ENCODE measurements at regions not wholly inside any gene's neighbourhood (a gene's known extent, or its start where the extent isn't known, plus 50 kb on each side); places are given as distances from the start of the nearest gene placed in this dataset.

DNA sequence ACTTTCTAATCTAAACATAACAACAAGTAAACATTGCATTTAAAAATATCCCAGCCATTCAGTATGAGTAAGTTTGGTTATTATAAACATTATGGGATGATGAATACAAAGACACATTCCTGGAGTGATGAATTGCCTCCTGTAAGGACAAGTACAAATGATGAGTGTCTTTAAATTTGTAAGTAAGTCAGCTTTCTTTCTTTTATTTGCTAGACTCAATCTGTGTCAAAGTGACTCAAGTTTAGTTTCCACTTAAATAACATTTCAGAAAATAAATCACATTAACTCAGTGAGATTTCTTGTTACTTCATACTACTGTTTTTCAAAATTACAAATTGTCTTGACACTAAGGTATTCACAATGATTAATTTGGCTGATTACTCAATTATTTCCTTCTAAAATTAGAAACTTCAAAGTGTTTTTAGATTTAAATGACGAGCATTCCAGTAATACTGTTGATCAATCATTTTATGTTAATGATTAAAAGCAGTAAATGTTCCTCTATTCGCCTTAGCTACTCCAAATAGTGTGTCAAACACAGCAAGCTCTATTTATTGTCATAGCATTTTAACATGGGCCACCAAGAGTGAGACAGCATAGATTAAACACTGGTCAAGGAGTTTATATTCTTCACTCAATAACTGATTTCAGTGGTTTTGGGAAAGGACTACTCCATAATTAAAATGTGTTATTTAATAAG, 658.0 kb upstream of the MDGA2 start:
- TF ChIP-seq, protein P1, sequence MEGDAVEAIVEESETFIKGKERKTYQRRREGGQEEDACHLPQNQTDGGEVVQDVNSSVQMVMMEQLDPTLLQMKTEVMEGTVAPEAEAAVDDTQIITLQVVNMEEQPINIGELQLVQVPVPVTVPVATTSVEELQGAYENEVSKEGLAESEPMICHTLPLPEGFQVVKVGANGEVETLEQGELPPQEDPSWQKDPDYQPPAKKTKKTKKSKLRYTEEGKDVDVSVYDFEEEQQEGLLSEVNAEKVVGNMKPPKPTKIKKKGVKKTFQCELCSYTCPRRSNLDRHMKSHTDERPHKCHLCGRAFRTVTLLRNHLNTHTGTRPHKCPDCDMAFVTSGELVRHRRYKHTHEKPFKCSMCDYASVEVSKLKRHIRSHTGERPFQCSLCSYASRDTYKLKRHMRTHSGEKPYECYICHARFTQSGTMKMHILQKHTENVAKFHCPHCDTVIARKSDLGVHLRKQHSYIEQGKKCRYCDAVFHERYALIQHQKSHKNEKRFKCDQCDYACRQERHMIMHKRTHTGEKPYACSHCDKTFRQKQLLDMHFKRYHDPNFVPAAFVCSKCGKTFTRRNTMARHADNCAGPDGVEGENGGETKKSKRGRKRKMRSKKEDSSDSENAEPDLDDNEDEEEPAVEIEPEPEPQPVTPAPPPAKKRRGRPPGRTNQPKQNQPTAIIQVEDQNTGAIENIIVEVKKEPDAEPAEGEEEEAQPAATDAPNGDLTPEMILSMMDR (IDR thresholded peaks at IDR 0.05), result no peak
- ATAC-seq, result peak in 3 of 4 donors; percentile 30 to 61 (median 50)

DNA sequence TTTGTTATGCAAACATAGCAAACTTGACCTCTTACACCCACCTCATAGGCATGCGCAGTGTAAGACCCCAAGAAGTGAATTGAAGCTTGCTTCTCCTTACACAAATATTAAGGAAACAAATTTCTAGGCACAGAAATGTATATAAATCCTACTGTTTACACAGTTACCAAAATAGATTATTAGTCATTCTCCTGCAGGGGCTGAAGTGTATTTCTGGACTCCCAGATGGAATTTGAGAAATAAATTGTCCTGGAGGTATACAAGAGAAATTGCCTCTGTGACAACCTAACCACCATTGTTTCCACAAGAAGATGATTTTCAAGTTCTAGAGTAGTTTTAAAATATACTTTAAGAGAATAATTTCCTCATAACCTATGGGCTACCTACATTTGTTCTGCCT, 656.0 kb upstream of the MDGA2 start:
- ATAC-seq, result no peak
- 61 to 74% methylated on average over 1 of the region's 1 CpG for WGBS, 2 donors
- no peak overlapping the region for H3K27ac ChIP-seq
- intact Hi-C loops (cut with DNase I), result no loop called here
- H3K4me1 ChIP-seq, result no peaks in the 10 kb centered on the region
- H3K27me3 ChIP-seq, result no peaks in the 10 kb centered on the region
- no peak for FAIRE-seq
- no peak overlapping the region for H3K4me3 ChIP-seq
- H3K36me3 ChIP-seq, result no peaks in the 10 kb centered on the region
- DNase-seq, result no peak
- H3K9me3 ChIP-seq, result no peaks in the 10 kb centered on the region
- TF ChIP-seq, protein P1 (IDR thresholded peaks at IDR 0.05), result no peak

More for the DNA sequence above, 658.0 kb upstream of the MDGA2 start:
- no peak overlapping the region for H3K4me3 ChIP-seq
- WGBS, 2 donors, result 4 to 6% methylated on average over 2 of the region's 2 CpGs
- no peaks in the 10 kb centered on the region for H3K27me3 ChIP-seq
- FAIRE-seq, result no peak
- no peaks in the 10 kb centered on the region for H3K9me3 ChIP-seq
- no peak overlapping the region for H3K27ac ChIP-seq
- DNase-seq, result no peak
- no peaks in the 10 kb centered on the region for H3K4me1 ChIP-seq
- no peaks in the 10 kb centered on the region for H3K36me3 ChIP-seq
- intact Hi-C loops (cut with DNase I), result no loop called here

DNA sequence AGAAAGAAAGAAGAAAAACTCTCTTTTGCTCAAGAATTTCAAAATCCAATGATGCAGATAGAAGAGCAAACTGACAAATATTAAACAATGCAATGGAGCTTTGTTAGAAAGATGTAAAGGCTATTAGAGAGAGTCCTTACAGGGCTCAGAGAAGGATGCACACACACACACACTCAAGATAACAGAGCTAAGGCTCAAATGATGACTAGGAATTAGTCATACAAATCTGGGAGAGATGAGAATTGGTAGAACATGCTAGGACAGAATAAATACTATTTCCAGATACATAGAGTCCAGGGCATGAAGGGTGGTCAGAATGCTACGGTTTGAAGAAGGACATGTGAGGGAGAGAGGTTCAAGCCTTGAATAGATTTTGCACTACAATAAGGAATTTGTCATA, 650.1 kb upstream of the MDGA2 start:
- Histone ChIP-seq H3K4me3 (no peak overlapping the region), H3K9me3 (no peaks in the 10 kb centered on the region), H3K27ac (no peak overlapping the region), H3K36me3 (no peaks in the 10 kb centered on the region), H3K4me1 (no peaks in the 10 kb centered on the region), H3K27me3 (peaks cover 0 to 4% (median 0%) of the 10 kb centered on the region in 4 donors)
- intact Hi-C loops (cut with DNase I), result no loop called here
- DNase-seq (no peak), FAIRE-seq (no peak), ATAC-seq (no peak)
- 44 to 63% methylated on average over 1 of the region's 1 CpG for WGBS, 2 donors
- TF ChIP-seq, protein P1 (IDR thresholded peaks at IDR 0.05), result no peak

DNA sequence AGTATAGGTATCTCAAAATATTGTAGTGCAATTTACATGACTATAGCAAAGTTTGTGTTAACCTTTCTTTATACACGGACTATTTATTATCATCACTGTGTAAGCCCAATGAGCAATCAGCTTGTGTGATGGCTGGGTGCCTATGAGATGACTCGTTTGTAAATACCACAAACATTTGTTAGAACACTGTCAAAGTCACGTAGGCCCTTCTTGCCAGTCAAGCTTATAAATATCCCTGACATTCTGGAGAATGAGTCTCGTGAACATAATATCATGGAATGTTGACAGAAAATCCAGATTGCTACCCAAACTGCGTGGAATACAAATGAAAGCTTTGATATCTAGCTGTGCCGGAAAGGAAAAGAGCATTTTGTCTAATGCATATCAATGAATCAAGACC, 648.3 kb upstream of the MDGA2 start:
- intact Hi-C loops (cut with DNase I), result no loop called here
- Histone ChIP-seq H3K36me3 (no peaks in the 10 kb centered on the region), H3K27ac (no peak overlapping the region), H3K4me3 (no peak overlapping the region), H3K9me3 (no peaks in the 10 kb centered on the region), H3K27me3 (peaks cover 0 to 4% (median 0%) of the 10 kb centered on the region in 4 donors), H3K4me1 (no peaks in the 10 kb centered on the region)
- WGBS, 2 donors, result 27 to 33% methylated on average over 6 of the region's 6 CpGs
- TF ChIP-seq, protein P1 (IDR thresholded peaks at IDR 0.05), result no peak
- FAIRE-seq (no peak), ATAC-seq (no peak), DNase-seq (no peak)

DNA sequence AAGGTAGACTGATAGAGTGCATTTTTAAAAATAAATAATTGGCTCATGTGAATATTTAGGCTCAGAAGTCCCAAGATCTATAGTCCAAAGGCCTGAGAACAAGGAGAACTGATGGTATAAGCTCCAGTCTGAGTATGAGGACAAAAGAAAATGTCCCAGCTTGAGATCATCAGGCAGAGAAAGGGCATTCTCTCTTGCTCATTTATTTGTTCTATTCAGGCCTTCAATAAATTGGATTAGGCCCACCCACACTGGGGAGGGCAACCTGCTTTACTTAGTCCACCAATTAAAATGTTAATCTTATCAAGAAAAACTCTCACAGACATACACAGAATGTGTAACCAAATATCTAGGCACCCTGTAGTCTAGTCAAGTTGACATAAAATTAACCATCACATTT, 644.4 kb upstream of the MDGA2 start:
- ATAC-seq, result no peak
- FAIRE-seq, result no peak
- TF ChIP-seq, protein P1 (IDR thresholded peaks at IDR 0.05), result no peak
- H3K4me3 ChIP-seq, result no peak overlapping the region
- no peaks in the 10 kb centered on the region for H3K36me3 ChIP-seq
- no peak overlapping the region for H3K27ac ChIP-seq
- H3K27me3 ChIP-seq, result peaks cover 0 to 4% (median 0%) of the 10 kb centered on the region in 4 donors
- no peaks in the 10 kb centered on the region for H3K9me3 ChIP-seq
- H3K4me1 ChIP-seq, result no peaks in the 10 kb centered on the region
- DNase-seq, result no peak
- intact Hi-C loops (cut with DNase I), result no loop called here

All from pancreas (tissue), 10 donors.